SW480 (cell line): ENCODE measurements at regions not wholly inside any gene's neighbourhood (a gene's known extent, or its start where the extent isn't known, plus 50 kb on each side); places are given as distances from the start of the nearest gene placed in this dataset.
"Not testable (repeated sequence)": the region's sequence is repeated elsewhere in the genome, so short reads cannot be mapped to it uniquely, and the experiment has no call there.

Source experiments
- DNase-seq: peaks from one replicate; pipeline ENCODE4 v3.0.0-alpha.2; 2016; ENCODE audit warnings: low spot score

- no peak for DNase-seq
Observed at GRCh38 chr5:28403846-28404245, 1365.5 kb upstream of the CDH9 start.

DNA sequence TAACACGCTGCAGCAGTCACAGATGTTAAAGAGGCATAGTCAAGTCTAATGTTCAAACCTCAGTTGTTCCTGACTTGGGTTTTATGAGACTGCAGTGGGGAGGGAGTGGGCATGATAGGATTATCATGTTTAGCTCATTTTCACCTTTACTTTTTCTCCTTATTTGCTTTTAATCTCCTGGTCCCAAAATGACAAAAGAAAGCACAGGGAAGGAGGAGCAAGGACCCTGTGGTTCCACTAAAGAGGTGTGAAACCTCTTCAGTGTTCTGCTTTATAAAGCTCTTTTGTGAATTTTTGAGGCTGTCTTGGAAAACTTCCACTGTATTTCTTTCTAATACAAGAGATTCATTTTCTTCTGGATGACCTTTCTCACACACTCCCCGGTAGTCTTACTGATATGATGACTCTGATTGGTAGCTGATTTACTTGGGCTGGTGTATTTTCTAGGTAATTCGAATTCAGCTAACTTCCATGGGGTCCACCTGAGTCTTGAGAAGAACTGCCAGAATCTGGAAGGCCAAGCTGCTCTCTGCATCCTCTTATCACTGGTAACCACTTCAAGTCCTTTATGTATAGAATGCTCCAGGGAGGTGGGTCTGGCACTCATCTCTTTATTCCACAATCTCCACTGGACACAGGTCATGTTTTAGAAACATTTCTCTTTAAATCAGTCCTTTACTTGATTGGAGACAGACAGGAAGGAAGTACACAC lies 1364.4 kb upstream of the CDH9 start:
- no peak for DNase-seq

GRCh38 chr5:28400076-28400475 lies 1361.7 kb upstream of the CDH9 start:
- DNase-seq, result no peak

GRCh38 chr5:28399211-28399610 lies 1360.8 kb upstream of the CDH9 start:
- no peak for DNase-seq

DNA sequence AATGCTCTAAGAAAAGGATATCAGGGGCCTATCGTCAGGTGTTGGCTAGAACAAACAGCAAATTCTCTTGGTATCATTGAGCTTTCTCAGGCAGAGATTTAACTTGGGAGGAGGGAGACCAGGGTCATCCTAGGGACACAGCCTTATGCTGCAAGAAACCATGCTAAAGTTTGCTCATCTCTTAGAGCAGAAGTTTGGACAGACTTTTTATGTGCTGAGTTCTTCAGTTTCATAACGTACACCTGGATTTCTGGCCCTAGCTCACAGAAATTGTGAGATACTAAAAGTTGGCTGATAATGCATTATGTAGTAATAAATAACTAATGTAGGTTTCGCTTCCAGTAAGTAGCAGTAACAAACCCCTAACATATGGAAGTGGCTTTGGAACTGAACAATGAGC lies 1359.8 kb upstream of the CDH9 start:
- DNase-seq, result no peak

DNA sequence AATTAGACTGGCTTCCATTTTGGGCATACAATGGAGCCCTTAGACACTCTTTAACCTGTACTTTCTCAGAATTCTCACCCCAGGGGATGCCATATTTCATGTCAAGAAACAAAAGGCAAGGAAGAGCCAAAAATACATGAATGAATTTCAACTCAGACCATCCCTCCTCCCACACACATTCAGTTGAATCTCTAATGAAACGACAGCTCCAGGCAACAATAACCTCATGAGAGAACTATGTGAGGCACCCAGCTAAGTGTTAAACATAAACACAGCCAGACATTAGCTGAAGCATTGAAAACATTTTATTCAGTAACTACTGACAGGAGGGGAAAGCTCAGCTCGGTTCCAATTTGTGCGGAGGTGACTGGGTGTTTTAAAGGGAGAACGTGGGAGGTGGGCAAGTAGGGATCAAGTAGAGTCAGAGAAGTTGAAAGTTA lies 1359.1 kb upstream of the CDH9 start:
- no peak for DNase-seq

DNA sequence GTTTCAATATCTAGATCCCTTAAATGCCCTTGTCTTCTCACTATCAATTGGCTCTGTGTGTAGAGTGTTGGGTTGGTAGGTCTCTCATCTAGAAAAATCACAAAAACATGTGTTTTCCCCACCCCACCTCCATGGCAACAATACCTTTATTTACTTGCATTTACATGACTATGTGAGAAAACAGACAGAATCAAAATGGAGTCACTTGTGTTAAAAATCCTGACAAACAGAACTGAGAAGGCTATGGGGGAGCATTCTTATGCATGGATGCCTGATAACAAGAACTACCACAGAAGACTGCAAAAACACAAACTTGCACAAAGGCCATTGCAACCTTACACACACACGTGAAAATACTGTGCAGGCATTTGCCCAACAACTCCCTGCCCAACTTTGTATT lies 1352.9 kb upstream of the CDH9 start:
- no peak for DNase-seq

DNA sequence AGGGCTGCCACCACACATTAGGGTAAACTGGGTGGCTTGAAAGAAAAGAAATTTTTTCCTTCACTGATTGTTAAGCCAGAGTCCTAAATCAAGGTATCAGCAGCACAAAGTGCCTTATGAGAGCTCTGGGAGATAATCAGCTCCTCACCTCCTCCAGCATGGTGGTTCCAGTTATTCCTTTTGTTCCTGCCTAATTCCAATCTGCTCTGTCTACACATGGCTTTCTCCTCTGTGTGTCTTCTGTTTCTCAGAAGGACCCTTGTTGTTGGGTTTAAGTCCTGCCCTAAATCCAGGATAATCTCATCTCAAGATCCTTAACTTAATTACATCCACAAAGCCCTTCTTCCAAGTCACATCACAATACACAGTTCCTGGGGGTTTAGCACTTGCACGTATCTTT lies 1352.0 kb upstream of the CDH9 start:
- no peak for DNase-seq

- not testable (repeated sequence) for DNase-seq
Observed at GRCh38 chr5:28389727-28390126, 1351.3 kb upstream of the CDH9 start.

DNA sequence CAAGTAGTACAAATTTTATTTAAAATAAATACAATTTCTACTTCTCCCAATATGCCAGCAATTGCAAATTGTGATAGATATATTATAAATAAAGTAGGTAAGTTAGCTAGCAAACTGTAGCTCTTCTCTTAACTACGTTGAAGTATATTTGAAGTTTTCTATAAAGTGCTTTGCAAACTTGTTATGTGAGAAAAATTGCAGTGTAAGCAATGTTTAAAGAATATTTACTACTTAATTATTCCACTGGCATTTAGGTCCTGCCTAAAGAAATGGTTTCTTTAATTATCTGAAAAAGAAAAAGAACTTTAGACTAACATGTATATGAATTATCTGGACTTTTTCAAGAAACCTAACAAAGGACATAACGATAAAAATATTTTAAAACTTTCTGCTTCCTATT lies 1350.0 kb upstream of the CDH9 start:
- DNase-seq, result no peak

GRCh38 chr5:28386712-28387111 lies 1348.3 kb upstream of the CDH9 start:
- no peak for DNase-seq

- DNase-seq, result no peak
Observed at GRCh38 chr5:28380167-28380566, 1341.8 kb upstream of the CDH9 start.

GRCh38 chr5:28374492-28374967 lies 1336.1 kb upstream of the CDH9 start:
- DNase-seq, result no peak

DNA sequence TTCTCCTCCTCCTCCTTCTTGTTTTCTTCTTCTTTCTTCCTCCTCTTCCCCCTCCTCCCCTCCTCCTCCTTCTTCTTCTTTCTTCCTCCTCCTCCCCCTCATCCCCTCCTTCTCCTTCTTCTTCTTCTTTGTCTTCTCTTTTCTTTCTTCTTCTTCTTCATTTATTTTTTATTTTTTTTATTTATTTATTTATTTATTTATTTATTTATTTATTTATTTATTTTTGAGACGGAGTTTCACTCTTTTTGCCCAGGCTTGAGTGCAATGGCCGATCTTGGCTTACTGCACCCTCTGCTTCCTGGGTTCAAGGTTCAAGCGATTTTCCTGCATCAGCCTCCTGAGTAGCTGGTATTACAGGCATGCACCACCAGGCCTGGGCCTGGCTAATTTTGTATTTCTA lies 1332.5 kb upstream of the CDH9 start:
- no peak for DNase-seq

DNA sequence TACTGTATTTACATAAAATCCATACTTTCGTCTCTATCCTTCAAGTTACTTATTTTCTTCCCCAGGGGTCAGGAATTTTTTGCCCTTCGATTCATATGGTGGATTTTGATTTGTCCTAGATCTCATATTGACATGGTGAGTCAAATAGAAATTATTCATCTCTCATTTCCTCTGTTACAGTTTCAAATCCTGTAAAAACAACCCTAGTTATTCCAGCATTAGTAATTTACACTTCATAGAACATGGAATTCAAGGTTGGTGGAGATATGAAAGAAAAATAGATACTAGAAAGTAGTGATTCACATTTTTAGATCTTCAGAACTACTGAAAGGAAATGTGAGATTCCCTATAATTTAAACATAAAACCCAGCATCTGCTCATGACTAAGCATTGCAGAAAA lies 1331.0 kb upstream of the CDH9 start:
- no peak for DNase-seq

- no peak for DNase-seq
Observed at GRCh38 chr5:28355831-28356230, 1317.4 kb upstream of the CDH9 start.

DNA sequence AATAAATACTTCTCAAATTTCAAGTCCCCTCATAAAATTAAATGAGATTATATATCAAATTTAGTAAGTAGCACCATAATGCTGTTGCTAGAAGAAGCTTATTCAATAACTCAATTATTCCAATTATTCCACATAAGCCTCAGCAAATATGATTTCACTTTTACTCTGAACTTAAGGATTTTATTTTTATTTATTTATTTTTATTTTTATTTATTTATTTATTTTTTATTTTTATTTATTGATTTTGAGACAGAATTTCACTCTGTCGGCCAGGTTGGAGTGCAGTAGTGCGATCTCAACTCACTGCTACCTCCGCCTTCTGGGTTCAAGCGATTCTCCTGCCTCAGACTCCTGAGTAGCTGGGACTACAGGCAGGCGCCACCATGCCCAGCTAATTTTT lies 1308.3 kb upstream of the CDH9 start:
- DNase-seq, result no peak

GRCh38 chr5:28344836-28345433 lies 1306.5 kb upstream of the CDH9 start:
- peak; percentile 2 for DNase-seq

DNA sequence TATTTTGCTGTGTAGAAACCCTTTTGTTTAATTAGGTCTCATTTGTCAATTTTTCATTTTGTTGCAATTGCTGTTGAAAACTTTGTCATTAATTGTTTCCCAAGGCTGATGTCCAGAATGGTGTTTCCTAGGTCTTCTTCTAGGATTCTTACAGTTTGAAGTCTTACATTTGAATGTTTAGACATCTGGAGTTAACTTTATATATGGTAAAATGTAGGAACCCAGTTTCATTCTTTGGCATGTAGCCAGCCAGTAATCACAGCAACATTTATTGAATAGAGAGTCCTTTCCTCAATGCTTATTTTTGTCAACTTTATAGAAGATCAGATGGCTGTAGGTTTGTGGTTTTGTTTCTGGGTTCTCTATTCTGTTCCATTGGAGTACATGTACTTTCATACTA lies 1290.8 kb upstream of the CDH9 start:
- DNase-seq, result no peak

DNA sequence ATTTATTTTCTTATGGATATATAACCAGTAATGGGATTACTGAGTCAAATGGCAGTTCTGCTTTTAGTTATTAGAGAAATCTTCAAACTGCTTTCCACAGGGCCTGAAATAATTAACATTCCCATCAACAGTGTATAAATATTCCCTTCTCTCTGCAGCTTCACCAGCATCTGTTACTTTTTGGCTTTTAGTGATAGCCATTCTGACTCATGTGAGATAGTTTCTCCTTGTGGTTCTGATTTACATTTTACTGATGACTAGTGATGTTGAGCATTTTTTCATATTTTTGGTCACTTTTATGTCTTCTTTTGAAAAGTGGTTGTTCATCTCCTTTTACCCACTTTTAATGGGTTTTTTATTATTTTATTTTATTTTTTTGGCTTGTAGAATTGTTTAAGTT lies 1290.3 kb upstream of the CDH9 start:
- DNase-seq, result no peak

DNA sequence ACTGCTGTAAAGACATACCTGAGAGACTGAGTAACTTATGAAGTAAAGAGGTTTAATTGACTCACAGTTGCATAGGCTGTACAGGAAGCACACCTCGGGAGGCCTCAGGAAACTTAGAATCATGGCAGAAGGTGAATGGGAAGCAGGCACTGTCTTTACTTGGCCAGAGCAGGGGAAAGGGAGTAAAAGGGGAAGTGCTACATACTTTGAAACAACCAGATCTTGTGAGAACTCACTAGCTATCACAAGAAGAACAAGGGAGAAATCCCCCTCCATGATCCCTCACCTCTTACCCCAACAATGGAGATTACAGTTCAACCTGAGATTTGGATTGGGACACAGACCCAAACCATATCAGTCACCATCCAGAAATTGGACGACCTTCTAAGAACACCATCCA lies 1285.8 kb upstream of the CDH9 start:
- DNase-seq, result no peak

GRCh38 chr5:28313953-28314352 lies 1275.6 kb upstream of the CDH9 start:
- DNase-seq, result no peak

DNA sequence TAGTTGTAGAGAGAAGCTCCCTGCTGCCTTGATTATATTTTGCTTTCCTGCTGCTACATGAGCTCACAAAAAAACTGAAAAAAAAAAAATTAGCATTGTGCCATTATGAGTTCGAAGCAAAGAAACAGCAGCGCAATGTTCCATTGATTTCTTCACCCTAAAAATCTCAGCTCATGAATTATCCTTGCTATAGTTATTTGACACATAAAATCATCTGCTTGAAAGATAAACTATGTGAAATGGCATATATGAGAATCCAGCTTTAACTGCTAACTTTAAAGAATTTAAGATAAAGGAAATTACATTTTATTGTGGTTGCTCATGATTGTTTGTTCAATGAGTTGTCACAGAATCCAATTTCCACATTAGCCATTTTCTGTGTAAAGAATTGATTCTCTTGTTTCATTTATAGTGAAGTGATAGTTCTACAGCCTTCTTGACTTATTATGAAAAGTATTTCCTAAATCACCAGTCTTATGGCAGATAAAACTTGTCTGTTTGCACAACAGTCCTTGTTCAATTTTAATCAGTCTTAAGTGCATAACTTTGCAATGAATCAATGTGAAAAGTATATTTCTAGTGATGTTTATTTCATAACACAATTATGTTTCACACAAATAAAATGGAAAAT lies 1275.0 kb upstream of the CDH9 start:
- DNase-seq, result no peak

- no peak for DNase-seq
Observed at GRCh38 chr5:28310696-28311095, 1272.3 kb upstream of the CDH9 start.
